SK-N-SH treated with all-trans-retinoic acid at 6 μM for 48 hours (cell line): ENCODE measurements at regions not wholly inside any gene's neighbourhood (a gene's known extent, or its start where the extent isn't known, plus 50 kb on each side); places are given as distances from the start of the nearest gene placed in this dataset.

ENCODE experiments used
- ATAC-seq: fragments of 200-7000 bp; cut with Tn5 transposase; 3 replicates; pipeline ENCODE4 v1.9.1; 2020; ENCODE audit warnings: mild to moderate bottlenecking, moderate library complexity
- ARNTL ChIP-seq: fragments of 450-650 bp; formaldehyde crosslinking; IDR thresholded peaks from 2 replicates; pipeline ENCODE4 v1.5.0; 2020; ENCODE audit warnings: low read depth, mild to moderate bottlenecking, moderate library complexity, borderline replicate concordance
- BACH2 ChIP-seq: fragments of 250-450 bp; sonication (Bioruptor Pico); IDR thresholded peaks from 2 replicates; pipeline ENCODE4 v1.9.0; 2021; ENCODE audit warnings: mild to moderate bottlenecking, borderline replicate concordance
- CREB5 ChIP-seq: fragments of 250-450 bp; sonication (Bioruptor Pico); IDR thresholded peaks from 2 replicates; pipeline ENCODE4 v1.5.1; 2020; ENCODE audit warnings: low read depth, mild to moderate bottlenecking, moderate library complexity
- ESRRG ChIP-seq: fragments of 250-450 bp; sonication (Bioruptor Pico); IDR thresholded peaks from 2 replicates; pipeline ENCODE4 v1.6.1; 2021; ENCODE audit warnings: mild to moderate bottlenecking
- GLIS3 ChIP-seq: fragments of 250-450 bp; sonication (Bioruptor Pico); IDR thresholded peaks from 2 replicates; pipeline ENCODE4 v1.5.0; 2020; ENCODE audit warnings: mild to moderate bottlenecking, moderate library complexity
- ISL1 ChIP-seq: fragments of 250-450 bp; sonication (Bioruptor Pico); IDR thresholded peaks from 2 replicates; pipeline ENCODE4 v2.1.2; 2022; ENCODE audit warnings: mild to moderate bottlenecking, moderate library complexity
- PATZ1 ChIP-seq: fragments of 250-450 bp; sonication (Bioruptor Pico); IDR thresholded peaks from 2 replicates; pipeline ENCODE4 v1.8.0; 2020; ENCODE audit warnings: mild to moderate bottlenecking, moderate library complexity, borderline replicate concordance
- RARB ChIP-seq: fragments of 250-450 bp; sonication (Bioruptor Pico); IDR thresholded peaks from 2 replicates; pipeline ENCODE4 v1.8.0; 2021; ENCODE audit warnings: mild to moderate bottlenecking, moderate library complexity
- SNAI2 ChIP-seq: fragments of 250-450 bp; sonication (Bioruptor Pico); IDR thresholded peaks from 2 replicates; pipeline ENCODE4 v1.5.0; 2020; ENCODE audit warnings: mild to moderate bottlenecking, moderate library complexity
- TCF4 ChIP-seq: fragments of 250-450 bp; sonication (Bioruptor Pico); IDR thresholded peaks from 2 replicates; pipeline ENCODE4 v1.8.0; 2021; ENCODE audit warnings: mild to moderate bottlenecking, moderate library complexity, borderline replicate concordance
- TOX ChIP-seq: fragments of 250-450 bp; sonication (Bioruptor Pico); IDR thresholded peaks from 2 replicates; pipeline ENCODE4 v1.8.0; 2021; ENCODE audit warnings: mild to moderate bottlenecking, moderate library complexity, borderline replicate concordance
- TSHZ2 ChIP-seq: fragments of 250-450 bp; sonication (Bioruptor Pico); IDR thresholded peaks from 2 replicates; pipeline ENCODE4 v1.5.0; 2020; ENCODE audit warnings: mild to moderate bottlenecking, moderate library complexity
- ZC3H10 ChIP-seq: fragments of 250-450 bp; sonication (Bioruptor Pico); IDR thresholded peaks from 2 replicates; pipeline ENCODE4 v1.5.1; 2021; ENCODE audit warnings: mild to moderate bottlenecking, moderate library complexity
- ZFP30 ChIP-seq: fragments of 450-650 bp; formaldehyde crosslinking; IDR thresholded peaks from 2 replicates; pipeline ENCODE4 v1.5.0; 2022; ENCODE audit warnings: mild to moderate bottlenecking, moderate library complexity
- ZNF565 ChIP-seq: fragments of 450-650 bp; formaldehyde crosslinking; conservative IDR thresholded peaks from 2 replicates; pipeline ENCODE4 v1.5.0; 2020; ENCODE audit warnings: low read depth, mild to moderate bottlenecking, moderate library complexity
- ZNF70 ChIP-seq: fragments of 450-650 bp; formaldehyde crosslinking; IDR thresholded peaks from 2 replicates; pipeline ENCODE4 v1.5.0; 2020; ENCODE audit warnings: mild to moderate bottlenecking, moderate library complexity
- ZNF8 ChIP-seq: fragments of 450-650 bp; formaldehyde crosslinking; IDR thresholded peaks from 2 replicates; pipeline ENCODE4 v1.5.0; 2020; ENCODE audit warnings: mild to moderate bottlenecking, moderate library complexity
- TF ChIP-seq, protein P1 (sequence below): fragments of 250-450 bp; sonication (Bioruptor Pico); IDR thresholded peaks from 2 replicates; pipeline ENCODE4 v1.5.1; 2021; ENCODE audit warnings: mild to moderate bottlenecking, moderate library complexity

DNA sequence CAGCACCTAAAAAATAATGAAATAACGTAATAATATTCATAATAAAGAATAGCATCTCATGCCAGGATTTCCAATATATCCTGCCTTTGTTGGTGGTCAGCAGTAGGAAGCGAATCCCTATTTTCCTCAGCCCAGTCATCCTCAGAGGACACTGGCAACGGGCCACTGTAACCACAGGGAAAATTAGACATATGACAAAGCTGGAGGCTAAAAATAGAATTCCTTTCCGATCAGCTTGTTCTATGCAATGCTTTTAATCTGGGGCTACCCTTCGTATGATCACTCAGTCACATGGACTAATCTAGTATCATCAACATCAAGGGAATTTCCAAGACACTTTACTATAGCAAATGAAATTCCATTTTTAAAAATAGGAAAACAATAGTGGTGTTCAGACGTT is 246.9 kb upstream of the KCNJ16 start:
- TF ChIP-seq TSHZ2 (CRISPR knock-in tag) (no peak), TCF4 (no peak), PATZ1 (no peak), GLIS3 (no peak), BACH2 (CRISPR knock-in tag) (no peak), SNAI2 (CRISPR knock-in tag) (no peak), ZC3H10 (CRISPR knock-in tag) (no peak), CREB5 (CRISPR knock-in tag) (no peak), ZFP30 (CRISPR knock-in tag) (no peak), ZNF70 (CRISPR knock-in tag) (no peak), ISL1 (CRISPR knock-in tag) (no peak), ZNF565 (CRISPR knock-in tag) (no peak), ARNTL (CRISPR knock-in tag) (no peak), RARB (CRISPR knock-in tag) (no peak)
- TF ChIP-seq, protein P1, sequence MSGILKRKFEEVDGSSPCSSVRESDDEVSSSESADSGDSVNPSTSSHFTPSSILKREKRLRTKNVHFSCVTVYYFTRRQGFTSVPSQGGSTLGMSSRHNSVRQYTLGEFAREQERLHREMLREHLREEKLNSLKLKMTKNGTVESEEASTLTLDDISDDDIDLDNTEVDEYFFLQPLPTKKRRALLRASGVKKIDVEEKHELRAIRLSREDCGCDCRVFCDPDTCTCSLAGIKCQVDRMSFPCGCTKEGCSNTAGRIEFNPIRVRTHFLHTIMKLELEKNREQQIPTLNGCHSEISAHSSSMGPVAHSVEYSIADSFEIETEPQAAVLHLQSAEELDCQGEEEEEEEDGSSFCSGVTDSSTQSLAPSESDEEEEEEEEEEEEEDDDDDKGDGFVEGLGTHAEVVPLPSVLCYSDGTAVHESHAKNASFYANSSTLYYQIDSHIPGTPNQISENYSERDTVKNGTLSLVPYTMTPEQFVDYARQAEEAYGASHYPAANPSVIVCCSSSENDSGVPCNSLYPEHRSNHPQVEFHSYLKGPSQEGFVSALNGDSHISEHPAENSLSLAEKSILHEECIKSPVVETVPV: no peak
- ATAC-seq: peak; percentile 27; the same call in 2 of the 3 replicates

GRCh38 chr17:69834494-69834893 is 240.5 kb upstream of the KCNJ16 start:
- no peak for ATAC-seq
- TF ChIP-seq CREB5 (CRISPR knock-in tag) (no peak), ARNTL (CRISPR knock-in tag) (no peak), RARB (CRISPR knock-in tag) (no peak), ZNF8 (CRISPR knock-in tag) (no peak), ZC3H10 (CRISPR knock-in tag) (no peak), TSHZ2 (CRISPR knock-in tag) (no peak), BACH2 (CRISPR knock-in tag) (no peak), ESRRG (CRISPR knock-in tag) (no peak), ZFP30 (CRISPR knock-in tag) (no peak), ZNF70 (CRISPR knock-in tag) (no peak), TCF4 (no peak), SNAI2 (CRISPR knock-in tag) (no peak), TOX (CRISPR knock-in tag) (no peak)
- TF ChIP-seq, all 23 proteins: peak for 0
